ENCODE measurements at regions not wholly inside any gene's neighbourhood (a gene's known extent, or its start where the extent isn't known, plus 50 kb on each side); places are given as distances from the start of the nearest gene placed in this dataset.
A peak's percentile ranks its signal among the peaks of the same experiment; 100 is the strongest.
"Not testable (repeated sequence)": the region's sequence is repeated elsewhere in the genome, so short reads cannot be mapped to it uniquely, and the experiment has no call there.

DNA sequence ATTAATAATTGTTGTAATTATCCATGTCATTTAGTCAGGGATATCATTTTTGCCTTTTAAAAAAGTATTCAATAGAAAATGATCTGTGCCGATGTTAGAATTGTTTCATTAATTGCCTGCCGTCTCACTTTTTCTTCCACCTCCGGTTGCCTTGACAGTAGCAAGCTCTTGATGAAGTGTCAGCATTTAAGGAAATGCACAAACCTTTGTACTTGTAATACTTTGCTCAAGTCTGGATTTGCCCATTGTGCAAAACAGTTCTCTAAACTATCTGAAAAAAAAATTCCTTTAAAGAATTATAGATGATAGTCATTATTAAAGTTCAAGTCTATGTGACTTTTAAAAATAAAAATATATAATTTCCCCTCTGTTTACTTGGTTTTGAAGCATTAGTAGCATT lies 619.7 kb downstream of the GATA3 start:
- DNase-seq (ENCODE audit: low spot score) = no peak
- Histone ChIP-seq H3K9me3 (no peaks in the 10 kb centered on the region), H3K27ac (no peak overlapping the region), H3K27me3 (replicated peaks; ENCODE audit: insufficient read depth) (no peaks in the 10 kb centered on the region), H3K4me3 (no peak overlapping the region), H3K4me1 (replicated peaks) (no peaks in the 10 kb centered on the region), H3K36me3 (no peaks in the 10 kb centered on the region)
- intact Hi-C loops (cut with DNase I) = no loop called here
- WGBS = 57% methylated on average over 3 of the region's 3 CpGs
- TF ChIP-seq POLR2AphosphoS5 (IDR thresholded peaks at IDR 0.05) = no peak
- TF ChIP-seq CTCF (IDR thresholded peaks at IDR 0.05) = no peak
- TF ChIP-seq POLR2A (IDR thresholded peaks at IDR 0.05) = no peak

- 57% methylated on average over 6 of the region's 6 CpGs for WGBS
- Histone ChIP-seq H3K4me3 (no peak overlapping the region), H3K27me3 (replicated peaks; ENCODE audit: insufficient read depth) (no peaks in the 10 kb centered on the region), H3K4me1 (replicated peaks) (no peaks in the 10 kb centered on the region), H3K27ac (no peak overlapping the region), H3K9me3 (no peaks in the 10 kb centered on the region), H3K36me3 (no peaks in the 10 kb centered on the region)
- no peak for DNase-seq (ENCODE audit: low spot score)
- no peak for TF ChIP-seq POLR2AphosphoS5 (IDR thresholded peaks at IDR 0.05)
- no peak for TF ChIP-seq CTCF (IDR thresholded peaks at IDR 0.05)
- no peak for TF ChIP-seq POLR2A (IDR thresholded peaks at IDR 0.05)
- intact Hi-C loops (cut with DNase I) = no loop called here
These were observed 623.2 kb downstream of the GATA3 start for GRCh38 chr10:8677642-8678041.

- H3K27ac ChIP-seq; intact Hi-C loops (cut with DNase I); DNase-seq (ENCODE audit: low spot score); H3K9me3 ChIP-seq; H3K27me3 ChIP-seq (replicated peaks; ENCODE audit: insufficient read depth); H3K4me1 ChIP-seq (replicated peaks); H3K4me3 ChIP-seq; H3K36me3 ChIP-seq: not testable (repeated sequence)
- 71% methylated on average over 3 of the region's 3 CpGs for WGBS
These were observed 630.4 kb downstream of the GATA3 start for GRCh38 chr10:8684916-8685315.

GRCh38 chr10:8688881-8689280 lies 634.4 kb downstream of the GATA3 start:
- Histone ChIP-seq H3K27ac (no peak overlapping the region), H3K9me3 (no peaks in the 10 kb centered on the region), H3K36me3 (no peaks in the 10 kb centered on the region), H3K27me3 (replicated peaks; ENCODE audit: insufficient read depth) (no peaks in the 10 kb centered on the region), H3K4me3 (no peak overlapping the region), H3K4me1 (replicated peaks) (no peaks in the 10 kb centered on the region)
- DNase-seq (ENCODE audit: low spot score) = no peak
- intact Hi-C loops (cut with DNase I) = no loop called here
- WGBS = 77% methylated on average over 4 of the region's 4 CpGs
- no peak for TF ChIP-seq CTCF (IDR thresholded peaks at IDR 0.05)
- no peak for TF ChIP-seq POLR2AphosphoS5 (IDR thresholded peaks at IDR 0.05)
- TF ChIP-seq POLR2A (IDR thresholded peaks at IDR 0.05) = no peak

- no peak overlapping the region for H3K4me3 ChIP-seq
- no peaks in the 10 kb centered on the region for H3K4me1 ChIP-seq (replicated peaks)
- no peaks in the 10 kb centered on the region for H3K27me3 ChIP-seq (replicated peaks; ENCODE audit: insufficient read depth)
- TF ChIP-seq POLR2AphosphoS5 (IDR thresholded peaks at IDR 0.05) (no peak), POLR2A (IDR thresholded peaks at IDR 0.05) (no peak), CTCF (IDR thresholded peaks at IDR 0.05) (no peak)
- H3K36me3 ChIP-seq = no peaks in the 10 kb centered on the region
- WGBS = 52% methylated on average over 5 of the region's 5 CpGs
- no peak overlapping the region for H3K27ac ChIP-seq
- peak; percentile 5 for DNase-seq (ENCODE audit: low spot score)
- intact Hi-C loops (cut with DNase I) = no loop called here
- H3K9me3 ChIP-seq = no peaks in the 10 kb centered on the region
These were observed 637.1 kb downstream of the GATA3 start for GRCh38 chr10:8691498-8692017.

GRCh38 chr10:8693635-8694034 lies 639.1 kb downstream of the GATA3 start:
- DNase-seq (ENCODE audit: low spot score); intact Hi-C loops (cut with DNase I); H3K27ac ChIP-seq; H3K4me3 ChIP-seq; H3K36me3 ChIP-seq; H3K9me3 ChIP-seq; H3K27me3 ChIP-seq (replicated peaks; ENCODE audit: insufficient read depth); H3K4me1 ChIP-seq (replicated peaks): not testable (repeated sequence)
- WGBS = 72% methylated on average over 2 of the region's 2 CpGs
